Mesodermal cell (in vitro differentiated cells): ENCODE measurements at regions not wholly inside any gene's neighbourhood (a gene's known extent, or its start where the extent isn't known, plus 50 kb on each side); places are given as distances from the start of the nearest gene placed in this dataset.

Source experiments
- H3K27ac ChIP-seq: 2 replicates; pipeline ENCODE4 v1.7.0; 2013; ENCODE audit warnings: mild to moderate bottlenecking, low read depth, low read length, moderate library complexity; ENCODE audit not compliant: severe bottlenecking
- H3K36me3 ChIP-seq: 2 replicates; pipeline ENCODE4 v1.7.1; 2013; ENCODE audit warnings: mild to moderate bottlenecking, low read length, moderate library complexity; ENCODE audit not compliant: control insufficient read depth, insufficient read depth
- H3K4me1 ChIP-seq: one replicate; pipeline ENCODE4 v1.7.1; 2013; ENCODE audit warnings: mild to moderate bottlenecking, low read length; ENCODE audit not compliant: insufficient read depth, control insufficient read depth, poor library complexity, severe bottlenecking
- H3K4me3 ChIP-seq: 2 replicates; pipeline ENCODE4 v1.7.0; 2013; ENCODE audit warnings: low read length, control low read depth, mild to moderate bottlenecking; ENCODE audit not compliant: insufficient read depth, poor library complexity, severe bottlenecking; ENCODE audit errors: extremely low read depth
- H3K9me3 ChIP-seq: 2 replicates; pipeline ENCODE4 v1.7.1; 2013; ENCODE audit warnings: mild to moderate bottlenecking, low read length, moderate library complexity; ENCODE audit not compliant: control insufficient read depth
- WGBS, 2 experiments: methylation state at CpG; one replicate each; pipeline ENCODE4 v1.1.5; 2013; ENCODE audit warnings: missing lambda C conversion rate in 2 of 2; ENCODE audit not compliant: insufficient coverage in 2 of 2; 5-methylcytosine and 5-hydroxymethylcytosine counted together

- Histone ChIP-seq H3K36me3 (no peaks in the 10 kb centered on the region), H3K9me3 (no peaks in the 10 kb centered on the region), H3K4me3 (no peak overlapping the region), H3K27ac (no peak overlapping the region), H3K4me1 (no peaks in the 10 kb centered on the region)
- 100% methylated on average over 1 of the region's 2 CpGs; no CpG with 5 or more reads in 1 of the 2 experiments for WGBS, 2 experiments
These were observed 90.9 kb upstream of the PTHLH start for GRCh38 chr12:28063355-28063880.

GRCh38 chr12:28065374-28065773 is 92.8 kb upstream of the PTHLH start:
- Histone ChIP-seq H3K36me3 (no peaks in the 10 kb centered on the region), H3K4me3 (no peak overlapping the region), H3K27ac (no peak overlapping the region), H3K9me3 (no peaks in the 10 kb centered on the region), H3K4me1 (no peaks in the 10 kb centered on the region)
- WGBS, 2 experiments, result no CpG with 5 or more reads among the region's 2 CpGs

DNA sequence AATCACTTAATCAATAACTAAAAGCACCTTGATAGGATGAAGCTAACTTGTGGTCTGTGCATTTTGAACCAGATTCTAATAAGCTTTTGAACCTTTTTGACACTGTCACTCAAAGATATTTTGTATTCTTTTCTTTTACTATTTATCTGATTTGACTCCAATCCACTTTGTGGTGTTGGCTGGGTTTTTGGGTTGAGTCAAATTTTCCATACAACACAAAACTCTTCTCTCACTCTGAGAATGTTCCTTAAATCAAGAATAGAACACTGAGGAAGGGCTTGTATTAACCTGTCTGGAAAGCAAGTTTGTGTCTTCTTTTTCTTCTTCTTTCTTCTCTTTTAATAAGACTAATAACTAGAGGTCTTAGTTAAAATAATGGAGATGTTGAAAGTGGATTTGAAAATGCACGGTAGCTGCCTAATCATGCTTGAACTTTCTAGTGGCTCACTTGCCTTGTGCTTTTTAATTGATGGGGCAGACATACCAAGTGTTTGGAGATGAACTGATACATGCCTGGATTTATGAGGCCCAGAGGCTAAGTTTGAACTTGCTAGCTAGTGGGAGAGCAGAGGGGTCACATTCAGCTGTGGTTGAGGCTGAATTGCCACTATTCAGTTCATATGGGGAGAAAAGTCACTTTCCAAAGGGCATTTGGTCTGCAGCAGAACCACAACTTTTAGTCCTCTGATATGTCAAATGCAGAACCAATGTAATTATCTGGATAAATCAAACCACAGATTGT is 93.5 kb upstream of the PTHLH start:
- Histone ChIP-seq H3K27ac (no peak overlapping the region), H3K36me3 (no peaks in the 10 kb centered on the region), H3K4me3 (no peak overlapping the region), H3K9me3 (no peaks in the 10 kb centered on the region), H3K4me1 (no peaks in the 10 kb centered on the region)
- 88 to 100% methylated on average over 1 of the region's 1 CpG for WGBS, 2 experiments

DNA sequence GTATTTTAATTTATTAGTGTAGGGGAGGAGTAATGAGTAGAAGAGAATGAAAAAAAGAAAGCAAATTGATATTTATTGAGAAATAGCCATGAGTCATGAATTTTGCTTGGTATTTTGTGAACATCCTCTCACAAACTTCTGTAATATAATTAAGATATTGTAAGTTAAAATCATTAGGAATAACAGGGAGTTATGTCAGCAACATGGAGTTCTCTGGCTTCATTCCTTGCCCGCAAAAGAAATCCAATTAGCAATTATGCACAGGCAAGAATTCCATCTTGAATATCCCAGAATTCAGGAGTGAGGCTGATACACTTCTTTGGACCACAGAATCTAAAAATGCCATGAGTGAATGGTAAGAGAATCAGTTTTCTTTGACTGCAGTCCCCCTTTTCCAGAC is 94.3 kb upstream of the PTHLH start:
- Histone ChIP-seq H3K36me3 (no peaks in the 10 kb centered on the region), H3K9me3 (no peaks in the 10 kb centered on the region), H3K4me3 (no peak overlapping the region), H3K4me1 (no peaks in the 10 kb centered on the region), H3K27ac (no peak overlapping the region)
- no CpG with 5 or more reads among the region's 1 CpG for WGBS, 2 experiments

DNA sequence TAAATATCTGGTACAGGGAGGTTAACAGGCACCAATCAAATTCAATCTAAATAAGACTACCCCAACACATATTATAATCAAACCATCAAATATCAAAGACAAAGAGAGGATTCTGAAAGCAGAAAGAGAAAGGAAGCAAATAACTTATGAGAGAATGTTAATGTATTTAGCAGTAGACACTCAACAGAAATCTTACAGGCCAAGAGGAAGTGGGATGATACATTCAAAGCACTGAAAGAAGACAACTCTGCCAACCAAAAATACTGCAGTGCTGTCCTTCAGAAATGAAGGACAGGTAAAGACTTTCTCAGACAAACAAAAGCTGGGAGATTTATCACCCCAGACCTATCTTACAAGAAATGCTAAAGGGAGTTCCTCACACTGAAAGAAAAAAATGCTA is 95.9 kb upstream of the PTHLH start:
- Histone ChIP-seq H3K9me3 (no peaks in the 10 kb centered on the region), H3K4me1 (no peaks in the 10 kb centered on the region), H3K27ac (no peak overlapping the region), H3K4me3 (no peak overlapping the region), H3K36me3 (no peaks in the 10 kb centered on the region)

GRCh38 chr12:28079539-28079938 is 107.0 kb upstream of the PTHLH start:
- H3K36me3 ChIP-seq, result no peaks in the 10 kb centered on the region
- H3K27ac ChIP-seq, result no peak overlapping the region
- no peak overlapping the region for H3K4me3 ChIP-seq
- no peaks in the 10 kb centered on the region for H3K4me1 ChIP-seq
- peaks cover 5% of the 10 kb centered on the region for H3K9me3 ChIP-seq

GRCh38 chr12:28082096-28082495 is 108.2 kb upstream of the CCDC91 start:
- no peak overlapping the region for H3K27ac ChIP-seq
- no peaks in the 10 kb centered on the region for H3K9me3 ChIP-seq
- H3K4me3 ChIP-seq, result no peak overlapping the region
- WGBS, 2 experiments, result no CpG with 5 or more reads among the region's 1 CpG
- H3K4me1 ChIP-seq, result no peaks in the 10 kb centered on the region
- H3K36me3 ChIP-seq, result no peaks in the 10 kb centered on the region

GRCh38 chr12:28083840-28084678 is 106.2 kb upstream of the CCDC91 start:
- Histone ChIP-seq H3K27ac (no peak overlapping the region), H3K36me3 (no peaks in the 10 kb centered on the region), H3K9me3 (no peaks in the 10 kb centered on the region), H3K4me1 (peaks cover 6% of the 10 kb centered on the region), H3K4me3 (no peak overlapping the region)
- 71 to 92% methylated on average over 2 to 3 of the region's 7 CpGs for WGBS, 2 experiments

DNA sequence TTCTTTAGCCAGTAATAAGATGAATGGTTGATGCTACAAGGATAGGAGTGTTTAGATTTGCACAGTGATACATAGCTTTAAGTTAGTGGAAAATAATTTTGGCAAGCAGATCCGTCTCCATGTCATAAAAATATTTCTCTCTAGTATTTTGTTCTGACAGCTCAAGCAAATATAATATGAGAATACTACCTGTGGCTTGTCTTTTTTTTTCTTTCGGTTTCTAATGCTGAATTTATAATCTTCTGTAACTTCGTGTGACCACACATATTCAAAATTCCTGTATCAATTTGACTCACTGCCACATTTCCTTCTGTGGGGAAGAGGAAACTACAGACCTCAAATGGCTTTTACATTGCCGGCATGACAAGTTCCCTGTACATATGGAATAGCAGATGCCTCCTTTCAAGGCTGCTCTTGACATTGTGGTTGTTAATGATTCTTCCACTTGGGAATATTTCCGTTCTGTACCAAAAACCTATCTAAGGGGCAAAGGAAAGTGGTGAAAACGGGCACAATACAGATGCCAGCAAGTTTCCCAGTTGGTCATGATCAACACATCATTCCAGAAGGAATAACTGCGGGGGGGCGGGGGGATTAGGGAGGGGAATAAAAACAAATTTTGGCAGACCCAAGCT is 103.6 kb upstream of the CCDC91 start:
- WGBS, 2 experiments, result 100% methylated on average over 2 of the region's 8 CpGs; no CpG with 5 or more reads in 1 of the 2 experiments
- Histone ChIP-seq H3K4me1 (peaks cover 12% of the 10 kb centered on the region), H3K27ac (no peak overlapping the region), H3K9me3 (no peaks in the 10 kb centered on the region), H3K36me3 (no peaks in the 10 kb centered on the region), H3K4me3 (no peak overlapping the region)

- 100% methylated on average over 1 of the region's 3 CpGs; no CpG with 5 or more reads in 1 of the 2 experiments for WGBS, 2 experiments
These were observed 101.5 kb upstream of the CCDC91 start for GRCh38 chr12:28088566-28089272.

More at GRCh38 chr12:28088566-28089272, 101.5 kb upstream of the CCDC91 start:
- Histone ChIP-seq H3K4me3 (no peak overlapping the region), H3K4me1 (peaks cover 12% of the 10 kb centered on the region), H3K36me3 (no peaks in the 10 kb centered on the region), H3K9me3 (no peaks in the 10 kb centered on the region), H3K27ac (no peak overlapping the region)
